ENCODE measurements at regions not wholly inside any gene's neighbourhood (a gene's known extent, or its start where the extent isn't known, plus 50 kb on each side); places are given as distances from the start of the nearest gene placed in this dataset.
"Not testable (repeated sequence)": the region's sequence is repeated elsewhere in the genome, so short reads cannot be mapped to it uniquely, and the experiment has no call there.

- TF ChIP-seq CREB5 (CRISPR knock-in tag; IDR thresholded peaks at IDR 0.05; ENCODE audit: low read depth) (no peak), TOX (CRISPR knock-in tag; IDR thresholded peaks at IDR 0.05; ENCODE audit: borderline replicate concordance) (no peak), ZNF70 (CRISPR knock-in tag; IDR thresholded peaks at IDR 0.05) (no peak), ZC3H10 (CRISPR knock-in tag; IDR thresholded peaks at IDR 0.05) (no peak)
- ATAC-seq: no peak
Measured at GRCh38 chr1:112840631-112841624, 115.1 kb downstream of the SLC16A1 start.

GRCh38 chr1:112836642-112837041, 119.4 kb downstream of the SLC16A1 start:
- peak; percentile 41; the same call in 2 of the 3 replicates for ATAC-seq
- no peak for TF ChIP-seq CREB5 (CRISPR knock-in tag; IDR thresholded peaks at IDR 0.05; ENCODE audit: low read depth)
- TF ChIP-seq BACH2 (CRISPR knock-in tag; IDR thresholded peaks at IDR 0.05; ENCODE audit: borderline replicate concordance): no peak
- no peak for TF ChIP-seq ZNF70 (CRISPR knock-in tag; IDR thresholded peaks at IDR 0.05)
- TF ChIP-seq PPARA (CRISPR knock-in tag; IDR thresholded peaks at IDR 0.05; ENCODE audit: borderline replicate concordance): no peak
- TF ChIP-seq ZFP3 (CRISPR knock-in tag; IDR thresholded peaks at IDR 0.05): no peak
- TF ChIP-seq GLIS3 (CRISPR knock-in tag; IDR thresholded peaks at IDR 0.05): no peak
- no peak for TF ChIP-seq CSRNP3 (CRISPR knock-in tag; IDR thresholded peaks at IDR 0.05)
- TF ChIP-seq CSDC2 (CRISPR knock-in tag; IDR thresholded peaks at IDR 0.05): no peak

- ATAC-seq: peak; percentile 31; the same call in 1 of the 3 replicates
- TF ChIP-seq SNAI2 (CRISPR knock-in tag; IDR thresholded peaks at IDR 0.05) (no peak), TCF4 (CRISPR knock-in tag; IDR thresholded peaks at IDR 0.05; ENCODE audit: borderline replicate concordance) (no peak), PATZ1 (CRISPR knock-in tag; IDR thresholded peaks at IDR 0.05; ENCODE audit: borderline replicate concordance) (no peak), BACH2 (CRISPR knock-in tag; IDR thresholded peaks at IDR 0.05; ENCODE audit: borderline replicate concordance) (no peak), CSDC2 (CRISPR knock-in tag; IDR thresholded peaks at IDR 0.05) (no peak), TSHZ2 (CRISPR knock-in tag; IDR thresholded peaks at IDR 0.05) (no peak), ZNF8 (CRISPR knock-in tag; IDR thresholded peaks at IDR 0.05) (no peak), RARB (CRISPR knock-in tag; IDR thresholded peaks at IDR 0.05) (no peak), ARNTL (CRISPR knock-in tag; IDR thresholded peaks at IDR 0.05; ENCODE audit: borderline replicate concordance, low read depth) (no peak), ZNF565 (CRISPR knock-in tag; conservative IDR thresholded peaks at IDR 0.05; ENCODE audit: low read depth) (no peak), ZFP3 (CRISPR knock-in tag; IDR thresholded peaks at IDR 0.05) (no peak), ZFP30 (CRISPR knock-in tag; IDR thresholded peaks at IDR 0.05) (no peak), CSRNP3 (CRISPR knock-in tag; IDR thresholded peaks at IDR 0.05) (no peak), PPARA (CRISPR knock-in tag; IDR thresholded peaks at IDR 0.05; ENCODE audit: borderline replicate concordance) (no peak), ZNF70 (CRISPR knock-in tag; IDR thresholded peaks at IDR 0.05) (no peak), ZC3H10 (CRISPR knock-in tag; IDR thresholded peaks at IDR 0.05) (no peak), ESRRG (CRISPR knock-in tag; IDR thresholded peaks at IDR 0.05) (no peak), TOX (CRISPR knock-in tag; IDR thresholded peaks at IDR 0.05; ENCODE audit: borderline replicate concordance) (no peak), POU6F1 (CRISPR knock-in tag; IDR thresholded peaks at IDR 0.05; ENCODE audit: borderline replicate concordance, low read depth) (no peak), GLIS3 (CRISPR knock-in tag; IDR thresholded peaks at IDR 0.05) (no peak)
Measured at GRCh38 chr1:112833806-112834205, 118.7 kb upstream of the PPM1J start.

- not testable (repeated sequence) for ATAC-seq
Measured at GRCh38 chr1:112832259-112832658, 117.1 kb upstream of the PPM1J start.

- not testable (repeated sequence) for ATAC-seq
Measured at GRCh38 chr1:112829691-112830090, 114.6 kb upstream of the PPM1J start.
